ENCODE measurements at regions not wholly inside any gene's neighbourhood (a gene's known extent, or its start where the extent isn't known, plus 50 kb on each side); places are given as distances from the start of the nearest gene placed in this dataset.
"Not testable (repeated sequence)": the region's sequence is repeated elsewhere in the genome, so short reads cannot be mapped to it uniquely, and the experiment has no call there.

GRCh38 chr4:120554086-120554485, 368.4 kb downstream of the PRDM5 start:
- Mint-ChIP-seq H3K4me1 (no peaks in the 10 kb centered on the region), H3K27ac (no peak overlapping the region), H3K9me3 (no peaks in the 10 kb centered on the region), H3K27me3 (no peaks in the 10 kb centered on the region), H3K4me3 (no peak overlapping the region), H3K36me3 (ENCODE audit: low read depth) (no peaks in the 10 kb centered on the region)
- ATAC-seq (ENCODE audit: low read depth): no peak
- TF ChIP-seq, protein P1, sequence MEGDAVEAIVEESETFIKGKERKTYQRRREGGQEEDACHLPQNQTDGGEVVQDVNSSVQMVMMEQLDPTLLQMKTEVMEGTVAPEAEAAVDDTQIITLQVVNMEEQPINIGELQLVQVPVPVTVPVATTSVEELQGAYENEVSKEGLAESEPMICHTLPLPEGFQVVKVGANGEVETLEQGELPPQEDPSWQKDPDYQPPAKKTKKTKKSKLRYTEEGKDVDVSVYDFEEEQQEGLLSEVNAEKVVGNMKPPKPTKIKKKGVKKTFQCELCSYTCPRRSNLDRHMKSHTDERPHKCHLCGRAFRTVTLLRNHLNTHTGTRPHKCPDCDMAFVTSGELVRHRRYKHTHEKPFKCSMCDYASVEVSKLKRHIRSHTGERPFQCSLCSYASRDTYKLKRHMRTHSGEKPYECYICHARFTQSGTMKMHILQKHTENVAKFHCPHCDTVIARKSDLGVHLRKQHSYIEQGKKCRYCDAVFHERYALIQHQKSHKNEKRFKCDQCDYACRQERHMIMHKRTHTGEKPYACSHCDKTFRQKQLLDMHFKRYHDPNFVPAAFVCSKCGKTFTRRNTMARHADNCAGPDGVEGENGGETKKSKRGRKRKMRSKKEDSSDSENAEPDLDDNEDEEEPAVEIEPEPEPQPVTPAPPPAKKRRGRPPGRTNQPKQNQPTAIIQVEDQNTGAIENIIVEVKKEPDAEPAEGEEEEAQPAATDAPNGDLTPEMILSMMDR (IDR thresholded peaks at IDR 0.05): no peak
- intact Hi-C loops (cut with micrococcal nuclease): no loop called here
- ChIA-PET POLR2A (no interaction called here), CTCF (no interaction called here)
- no peak for DNase-seq

- POLR2A ChIA-PET, H3K27ac Mint-ChIP-seq: not testable (repeated sequence)
Observed at GRCh38 chr4:120550624-120551220, 371.8 kb downstream of the PRDM5 start.

GRCh38 chr4:120549011-120549570, 373.4 kb downstream of the PRDM5 start:
- ChIA-PET POLR2A (no interaction called here), CTCF (no interaction called here)
- no peak overlapping the region for H3K4me3 Mint-ChIP-seq
- no peak overlapping the region for H3K27ac Mint-ChIP-seq
- ATAC-seq (ENCODE audit: low read depth) (no peak), DNase-seq (no peak)
- TF ChIP-seq, protein P1 (IDR thresholded peaks at IDR 0.05): no peak
- no peaks in the 10 kb centered on the region for H3K4me1 Mint-ChIP-seq
- no peaks in the 10 kb centered on the region for H3K9me3 Mint-ChIP-seq
- no peaks in the 10 kb centered on the region for H3K27me3 Mint-ChIP-seq
- H3K36me3 Mint-ChIP-seq (ENCODE audit: low read depth): no peaks in the 10 kb centered on the region
- intact Hi-C loops (cut with micrococcal nuclease): no loop called here

More at GRCh38 chr4:120550624-120551220, 371.8 kb downstream of the PRDM5 start:
- CTCF ChIA-PET; ATAC-seq (ENCODE audit: low read depth); H3K9me3 Mint-ChIP-seq; intact Hi-C loops (cut with micrococcal nuclease); H3K36me3 Mint-ChIP-seq (ENCODE audit: low read depth); H3K27me3 Mint-ChIP-seq; H3K4me1 Mint-ChIP-seq; DNase-seq; H3K4me3 Mint-ChIP-seq: not testable (repeated sequence)

GRCh38 chr4:120545391-120545790, 377.1 kb downstream of the PRDM5 start:
- Mint-ChIP-seq H3K9me3 (no peaks in the 10 kb centered on the region), H3K27me3 (no peaks in the 10 kb centered on the region), H3K4me3 (no peak overlapping the region), H3K36me3 (ENCODE audit: low read depth) (no peaks in the 10 kb centered on the region), H3K27ac (no peak overlapping the region), H3K4me1 (no peaks in the 10 kb centered on the region)
- TF ChIP-seq, protein P1 (IDR thresholded peaks at IDR 0.05): no peak
- ChIA-PET POLR2A (no interaction called here), CTCF (no interaction called here)
- no peak for ATAC-seq (ENCODE audit: low read depth)
- DNase-seq: no peak
- intact Hi-C loops (cut with micrococcal nuclease): no loop called here

GRCh38 chr4:120544838-120545237, 377.7 kb downstream of the PRDM5 start:
- CTCF ChIA-PET: no interaction called here
- no peaks in the 10 kb centered on the region for H3K36me3 Mint-ChIP-seq (ENCODE audit: low read depth)
- H3K27ac Mint-ChIP-seq: no peak overlapping the region
- ATAC-seq (ENCODE audit: low read depth) (no peak), DNase-seq (no peak)
- no peak overlapping the region for H3K4me3 Mint-ChIP-seq
- TF ChIP-seq, protein P1 (IDR thresholded peaks at IDR 0.05): no peak
- H3K4me1 Mint-ChIP-seq: no peaks in the 10 kb centered on the region
- intact Hi-C loops (cut with micrococcal nuclease): no loop called here
- H3K27me3 Mint-ChIP-seq: no peaks in the 10 kb centered on the region
- POLR2A ChIA-PET: no interaction called here
- no peaks in the 10 kb centered on the region for H3K9me3 Mint-ChIP-seq

- TF ChIP-seq, protein P1 (IDR thresholded peaks at IDR 0.05): no peak
Observed at GRCh38 chr4:120540625-120541024, 381.9 kb downstream of the PRDM5 start.

More at GRCh38 chr4:120540625-120541024, 381.9 kb downstream of the PRDM5 start:
- Mint-ChIP-seq H3K36me3 (ENCODE audit: low read depth) (no peaks in the 10 kb centered on the region), H3K4me3 (no peak overlapping the region), H3K27ac (no peak overlapping the region), H3K9me3 (no peaks in the 10 kb centered on the region), H3K27me3 (no peaks in the 10 kb centered on the region), H3K4me1 (no peaks in the 10 kb centered on the region)
- CTCF ChIA-PET: no interaction called here
- ATAC-seq (ENCODE audit: low read depth): no peak
- intact Hi-C loops (cut with micrococcal nuclease): no loop called here
- no peak for DNase-seq
- POLR2A ChIA-PET: no interaction called here

Measured in activated B cell treated with CpG ODN at 0.5 μM for 24 hours (primary cell).